NCI-H2029 (cell line): ENCODE measurements at regions not wholly inside any gene's neighbourhood (a gene's known extent, or its start where the extent isn't known, plus 50 kb on each side); places are given as distances from the start of the nearest gene placed in this dataset.
"Not testable (repeated sequence)": the region's sequence is repeated elsewhere in the genome, so short reads cannot be mapped to it uniquely, and the experiment has no call there.

ENCODE experiments used
- DNase-seq: peaks from one replicate; lab custom pipeline; 2025; lab: John Stamatoyannopoulos, UW

- no peak for DNase-seq
These were observed 94.6 kb upstream of the IGFBPL1 start for GRCh38 chr9:38518826-38519225.

GRCh38 chr9:38516273-38516672, 92.0 kb upstream of the IGFBPL1 start:
- not testable (repeated sequence) for DNase-seq

GRCh38 chr9:38515055-38515454, 90.8 kb upstream of the IGFBPL1 start:
- peak; percentile 41 for DNase-seq

- DNase-seq: not testable (repeated sequence)
These were observed 86.1 kb upstream of the IGFBPL1 start for GRCh38 chr9:38510340-38510739.

- DNase-seq: no peak
These were observed 83.3 kb upstream of the IGFBPL1 start for GRCh38 chr9:38507587-38507986.

GRCh38 chr9:38500171-38500570, 75.9 kb upstream of the IGFBPL1 start:
- DNase-seq: not testable (repeated sequence)

- not testable (repeated sequence) for DNase-seq
These were observed 74.3 kb upstream of the IGFBPL1 start for GRCh38 chr9:38498551-38498950.

- no peak for DNase-seq
These were observed 64.8 kb upstream of the IGFBPL1 start for GRCh38 chr9:38489057-38489456.

- DNase-seq: no peak
These were observed 64.0 kb upstream of the IGFBPL1 start for GRCh38 chr9:38488156-38488698.

- not testable (repeated sequence) for DNase-seq
These were observed 63.3 kb upstream of the IGFBPL1 start for GRCh38 chr9:38487418-38488155.

- no peak for DNase-seq
These were observed 62.6 kb upstream of the IGFBPL1 start for GRCh38 chr9:38486837-38487236.

- DNase-seq: no peak
These were observed 61.9 kb upstream of the IGFBPL1 start for GRCh38 chr9:38486056-38486615.

GRCh38 chr9:38484076-38484665, 59.9 kb upstream of the IGFBPL1 start:
- not testable (repeated sequence) for DNase-seq

GRCh38 chr9:38482918-38483592, 58.8 kb upstream of the IGFBPL1 start:
- DNase-seq: no peak

GRCh38 chr9:38478211-38478610, 54.0 kb upstream of the IGFBPL1 start:
- DNase-seq: no peak

- DNase-seq: peak; percentile 67
These were observed 50.2 kb upstream of the IGFBPL1 start for GRCh38 chr9:38474476-38474875.
